OCI-LY7 (cell line): ENCODE measurements at regions not wholly inside any gene's neighbourhood (a gene's known extent, or its start where the extent isn't known, plus 50 kb on each side); places are given as distances from the start of the nearest gene placed in this dataset.

Experiments
- BruUV-seq: library from RNA; stranded (reverse); fragments of 400-500 nt; replicated peaks from 2 replicates; lab custom pipeline; 2021; lab: Mats Ljungman, UMichigan
- CTCF ChIA-PET: fragments of 300-600 bp; sonication (Branson Sonifier 250); formaldehyde crosslinking; loops from one replicate; lab custom pipeline; 2022; ENCODE audit warnings: antibody characterized with exemption; ENCODE audit not compliant: unreplicated experiment; lab: Charles Lee
- POLR2A ChIA-PET: fragments of 300-600 bp; sonication (Branson Sonifier 250); formaldehyde crosslinking; loops from one replicate; lab custom pipeline; 2022; ENCODE audit warnings: antibody characterized with exemption; lab: Charles Lee
- DNase-seq: peaks from one replicate; pipeline ENCODE4 v3.0.0-alpha.2; 2015; ENCODE audit warnings: low spot score
- H2AFZ ChIP-seq: fragments of 200-600 bp; sonication (generic), shearing (Covaris generic); 2 replicates; pipeline ENCODE4 v1.6.1; 2014; ENCODE audit warnings: mild to moderate bottlenecking, antibody characterized with exemption, low read length, moderate library complexity
- H3K27ac ChIP-seq: fragments of 200-600 bp; sonication (generic); 2 replicates; pipeline ENCODE4 v1.5.1; 2014; ENCODE audit warnings: mixed run types, low read depth, mild to moderate bottlenecking, moderate library complexity, low read length, inconsistent platforms; ENCODE audit not compliant: poor library complexity, severe bottlenecking
- H3K36me3 ChIP-seq: fragments of 200-600 bp; sonication (generic); 2 replicates; pipeline ENCODE4 v1.6.1; 2014; ENCODE audit warnings: mild to moderate bottlenecking, antibody characterized with exemption, low read length, moderate library complexity, mixed read lengths; ENCODE audit not compliant: insufficient read depth
- H3K4me1 ChIP-seq: fragments of 200-600 bp; sonication (generic); 2 replicates; pipeline ENCODE4 v1.5.1; 2014; ENCODE audit warnings: mild to moderate bottlenecking, low read length; ENCODE audit not compliant: insufficient read depth, poor library complexity, severe bottlenecking
- H3K4me2 ChIP-seq: fragments of 200-600 bp; sonication (generic); 2 replicates; pipeline ENCODE4 v1.6.1; 2014; ENCODE audit warnings: mild to moderate bottlenecking, low read length
- H3K4me3 ChIP-seq: fragments of 200-600 bp; sonication (generic); 2 replicates; pipeline ENCODE4 v1.5.1; 2014; ENCODE audit warnings: mild to moderate bottlenecking, low read depth, low read length; ENCODE audit not compliant: poor library complexity, severe bottlenecking
- H3K79me2 ChIP-seq: fragments of 200-600 bp; sonication (generic); 2 replicates; pipeline ENCODE4 v1.6.1; 2016; ENCODE audit warnings: low read depth, mild to moderate bottlenecking, low read length, moderate library complexity, mixed read lengths; ENCODE audit not compliant: insufficient read depth
- H3K9me2 ChIP-seq: fragments of 200-600 bp; sonication (generic); 2 replicates; pipeline ENCODE4 v1.6.1; 2016; ENCODE audit warnings: mild to moderate bottlenecking, low read length, mixed read lengths; ENCODE audit not compliant: insufficient read depth
- H3K9me3 ChIP-seq: fragments of 200-600 bp; sonication (generic); 2 replicates; pipeline ENCODE4 v1.6.1; 2014; ENCODE audit warnings: mild to moderate bottlenecking, mixed run types, low read length, mixed read lengths
- H4K20me1 ChIP-seq: fragments of 200-600 bp; sonication (generic); 2 replicates; pipeline ENCODE4 v1.6.1; 2014; ENCODE audit warnings: mild to moderate bottlenecking, antibody characterized with exemption, low read length, moderate library complexity, mixed read lengths; ENCODE audit not compliant: insufficient read depth
- EZH2phosphoT487 ChIP-seq: fragments of 200-600 bp; sonication (generic); IDR thresholded peaks from 2 replicates; pipeline ENCODE4 v1.6.1; 2018; ENCODE audit warnings: low read depth, borderline replicate concordance, mild to moderate bottlenecking, mixed run types, antibody characterized with exemption, low read length, moderate library complexity, mixed read lengths
- intact Hi-C: fragments of 100-400 bp; cut with micrococcal nuclease; formaldehyde crosslinking; loops from one replicate; pipeline ENCODE4 v1.10.0; 2022; ENCODE audit not compliant: unreplicated experiment
- TF ChIP-seq, protein P1 (sequence below): fragments of 200-600 bp; sonication (generic); conservative IDR thresholded peaks from 2 replicates; pipeline ENCODE4 v1.5.1; 2014; ENCODE audit warnings: mild to moderate bottlenecking, antibody characterized with exemption, low read length, moderate library complexity, mixed read lengths

GRCh38 chr17:72342061-72342460 is 221.2 kb downstream of the SOX9 start:
- CTCF ChIA-PET, result no interaction called here
- Histone ChIP-seq H2AFZ (no peak overlapping the region), H3K79me2 (no peaks in the 10 kb centered on the region), H3K4me1 (no peaks in the 10 kb centered on the region), H3K4me2 (no peak overlapping the region), H3K4me3 (no peak overlapping the region), H3K9me3 (no peaks in the 10 kb centered on the region), H3K27ac (no peak overlapping the region), H3K36me3 (no peaks in the 10 kb centered on the region), H4K20me1 (no peaks in the 10 kb centered on the region), H3K9me2 (no peaks in the 10 kb centered on the region)
- no peak for DNase-seq
- no TSS peak for BruUV-seq
- POLR2A ChIA-PET, result no interaction called here
- TF ChIP-seq, protein P1, sequence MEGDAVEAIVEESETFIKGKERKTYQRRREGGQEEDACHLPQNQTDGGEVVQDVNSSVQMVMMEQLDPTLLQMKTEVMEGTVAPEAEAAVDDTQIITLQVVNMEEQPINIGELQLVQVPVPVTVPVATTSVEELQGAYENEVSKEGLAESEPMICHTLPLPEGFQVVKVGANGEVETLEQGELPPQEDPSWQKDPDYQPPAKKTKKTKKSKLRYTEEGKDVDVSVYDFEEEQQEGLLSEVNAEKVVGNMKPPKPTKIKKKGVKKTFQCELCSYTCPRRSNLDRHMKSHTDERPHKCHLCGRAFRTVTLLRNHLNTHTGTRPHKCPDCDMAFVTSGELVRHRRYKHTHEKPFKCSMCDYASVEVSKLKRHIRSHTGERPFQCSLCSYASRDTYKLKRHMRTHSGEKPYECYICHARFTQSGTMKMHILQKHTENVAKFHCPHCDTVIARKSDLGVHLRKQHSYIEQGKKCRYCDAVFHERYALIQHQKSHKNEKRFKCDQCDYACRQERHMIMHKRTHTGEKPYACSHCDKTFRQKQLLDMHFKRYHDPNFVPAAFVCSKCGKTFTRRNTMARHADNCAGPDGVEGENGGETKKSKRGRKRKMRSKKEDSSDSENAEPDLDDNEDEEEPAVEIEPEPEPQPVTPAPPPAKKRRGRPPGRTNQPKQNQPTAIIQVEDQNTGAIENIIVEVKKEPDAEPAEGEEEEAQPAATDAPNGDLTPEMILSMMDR, result no peak
- no peak for TF ChIP-seq EZH2phosphoT487
- intact Hi-C loops, result no loop called here

DNA sequence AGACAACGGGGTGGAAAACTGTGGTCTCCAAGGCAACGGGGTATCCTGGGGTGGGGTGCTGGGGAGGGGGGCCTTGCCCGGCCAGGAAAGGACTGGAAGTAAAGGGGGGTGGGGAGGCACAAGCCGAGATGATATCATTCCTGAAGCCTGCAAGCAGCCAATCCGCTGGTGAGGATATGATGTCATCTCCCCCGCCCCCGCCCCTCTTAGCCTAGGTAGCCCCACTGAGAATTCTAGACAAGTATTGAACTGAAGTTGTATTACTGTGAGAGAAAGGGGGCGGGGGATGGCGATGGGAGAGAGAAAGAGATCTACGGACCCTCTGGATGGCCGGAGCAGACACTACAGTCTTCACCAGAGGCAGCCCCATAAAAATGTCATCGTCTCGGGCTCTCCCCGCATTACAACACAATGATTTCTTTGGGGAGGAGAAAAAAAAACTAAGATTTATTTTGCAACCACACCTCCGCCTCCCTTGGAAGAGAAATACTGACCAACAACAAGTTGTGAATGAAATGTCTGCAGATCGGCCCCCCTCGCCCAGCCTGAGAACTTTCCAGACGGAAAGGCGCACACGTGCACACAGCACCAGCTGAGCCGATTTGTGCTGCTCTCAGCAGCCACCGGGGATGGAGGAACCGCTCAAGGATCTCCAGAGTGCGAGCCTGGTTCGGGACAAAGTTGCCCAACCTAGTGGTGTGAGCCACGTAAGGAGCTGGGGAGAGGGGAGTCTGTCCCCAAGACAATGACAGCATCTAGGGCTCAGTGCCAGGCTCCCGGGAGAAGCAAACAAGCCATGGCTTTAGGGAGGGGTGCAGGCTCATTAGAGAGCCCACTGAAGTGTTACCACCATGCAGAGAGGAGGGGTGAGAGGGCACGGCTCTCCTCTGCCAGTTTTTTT is 222.1 kb downstream of the SOX9 start:
- Histone ChIP-seq H3K27ac (no peak overlapping the region), H3K79me2 (no peaks in the 10 kb centered on the region), H4K20me1 (no peaks in the 10 kb centered on the region), H3K4me2 (no peak overlapping the region), H3K4me3 (no peak overlapping the region), H3K9me3 (no peaks in the 10 kb centered on the region), H3K9me2 (no peaks in the 10 kb centered on the region), H3K36me3 (no peaks in the 10 kb centered on the region), H3K4me1 (no peaks in the 10 kb centered on the region), H2AFZ (no peak overlapping the region)
- DNase-seq, result no peak
- intact Hi-C loops, result no loop called here
- no TSS peak for BruUV-seq
- CTCF ChIA-PET, result no interaction called here
- POLR2A ChIA-PET, result no interaction called here
- TF ChIP-seq, protein P1, result no peak
- TF ChIP-seq EZH2phosphoT487, result no peak

- ChIA-PET POLR2A (no interaction called here), CTCF (no interaction called here)
- Histone ChIP-seq H3K9me3 (no peaks in the 10 kb centered on the region), H3K4me1 (no peaks in the 10 kb centered on the region), H3K4me2 (no peak overlapping the region), H3K27ac (no peak overlapping the region), H2AFZ (no peak overlapping the region), H4K20me1 (no peaks in the 10 kb centered on the region), H3K79me2 (no peaks in the 10 kb centered on the region), H3K36me3 (no peaks in the 10 kb centered on the region), H3K9me2 (no peaks in the 10 kb centered on the region), H3K4me3 (no peak overlapping the region)
- no TSS peak for BruUV-seq
- TF ChIP-seq, protein P1, result no peak
- no peak for TF ChIP-seq EZH2phosphoT487
- intact Hi-C loops, result no loop called here
- no peak for DNase-seq
Observed at GRCh38 chr17:72343911-72344310, 223.1 kb downstream of the SOX9 start.
